ENCODE measurements at regions not wholly inside any gene's neighbourhood (a gene's known extent, or its start where the extent isn't known, plus 50 kb on each side); places are given as distances from the start of the nearest gene placed in this dataset.

GRCh38 chr10:29857843-29858701 is 201.3 kb downstream of the JCAD start:
- DNase-seq (ENCODE audit: low read depth): peak; percentile 86

GRCh38 chr10:29856295-29856694 is 203.1 kb downstream of the JCAD start:
- DNase-seq (ENCODE audit: low read depth): no peak

- DNase-seq (ENCODE audit: low read depth): no peak
Measured at GRCh38 chr10:29853913-29854312, 205.5 kb downstream of the JCAD start.

- DNase-seq (ENCODE audit: low read depth): no peak
Measured at GRCh38 chr10:29851241-29851640, 208.1 kb downstream of the JCAD start.

- DNase-seq (ENCODE audit: low read depth): no peak
Measured at GRCh38 chr10:29850371-29850770, 209.0 kb downstream of the JCAD start.

- DNase-seq (ENCODE audit: low read depth): no peak
Measured at GRCh38 chr10:29849886-29850285, 209.5 kb downstream of the JCAD start.

- peak; percentile 16 for DNase-seq (ENCODE audit: low read depth)
Measured at GRCh38 chr10:29849126-29849833, 210.1 kb downstream of the JCAD start.

GRCh38 chr10:29846881-29847280 is 212.1 kb upstream of the SVIL start:
- no peak for DNase-seq (ENCODE audit: low read depth)

- no peak for DNase-seq (ENCODE audit: low read depth)
Measured at GRCh38 chr10:29845166-29845565, 210.4 kb upstream of the SVIL start.

- no peak for DNase-seq (ENCODE audit: low read depth)
Measured at GRCh38 chr10:29843143-29843542, 208.4 kb upstream of the SVIL start.

GRCh38 chr10:29841724-29842649 is 207.2 kb upstream of the SVIL start:
- DNase-seq (ENCODE audit: low read depth): peak; percentile 82

GRCh38 chr10:29840516-29841276 is 205.9 kb upstream of the SVIL start:
- DNase-seq (ENCODE audit: low read depth): peak; percentile 72

- peak; percentile 6 for DNase-seq (ENCODE audit: low read depth)
Measured at GRCh38 chr10:29839826-29840515, 205.2 kb upstream of the SVIL start.

GRCh38 chr10:29838539-29838938 is 203.8 kb upstream of the SVIL start:
- DNase-seq (ENCODE audit: low read depth): no peak

GRCh38 chr10:29837586-29837985 is 202.8 kb upstream of the SVIL start:
- no peak for DNase-seq (ENCODE audit: low read depth)

- DNase-seq (ENCODE audit: low read depth): no peak
Measured at GRCh38 chr10:29836396-29836795, 201.6 kb upstream of the SVIL start.

GRCh38 chr10:29835055-29835454 is 200.3 kb upstream of the SVIL start:
- peak; percentile 80 for DNase-seq (ENCODE audit: low read depth)

GRCh38 chr10:29830531-29831512 is 196.1 kb upstream of the SVIL start:
- no peak for DNase-seq (ENCODE audit: low read depth)

- DNase-seq (ENCODE audit: low read depth): no peak
Measured at GRCh38 chr10:29829776-29830175, 195.0 kb upstream of the SVIL start.
